SW480 (cell line): ENCODE measurements at regions not wholly inside any gene's neighbourhood (a gene's known extent, or its start where the extent isn't known, plus 50 kb on each side); places are given as distances from the start of the nearest gene placed in this dataset.

ENCODE experiments used
- DNase-seq: peaks from one replicate; pipeline ENCODE4 v3.0.0-alpha.2; 2016; ENCODE audit warnings: low spot score

- DNase-seq: no peak
Measured at GRCh38 chr16:86442703-86443102, 67.6 kb upstream of the FOXF1 start.

DNA sequence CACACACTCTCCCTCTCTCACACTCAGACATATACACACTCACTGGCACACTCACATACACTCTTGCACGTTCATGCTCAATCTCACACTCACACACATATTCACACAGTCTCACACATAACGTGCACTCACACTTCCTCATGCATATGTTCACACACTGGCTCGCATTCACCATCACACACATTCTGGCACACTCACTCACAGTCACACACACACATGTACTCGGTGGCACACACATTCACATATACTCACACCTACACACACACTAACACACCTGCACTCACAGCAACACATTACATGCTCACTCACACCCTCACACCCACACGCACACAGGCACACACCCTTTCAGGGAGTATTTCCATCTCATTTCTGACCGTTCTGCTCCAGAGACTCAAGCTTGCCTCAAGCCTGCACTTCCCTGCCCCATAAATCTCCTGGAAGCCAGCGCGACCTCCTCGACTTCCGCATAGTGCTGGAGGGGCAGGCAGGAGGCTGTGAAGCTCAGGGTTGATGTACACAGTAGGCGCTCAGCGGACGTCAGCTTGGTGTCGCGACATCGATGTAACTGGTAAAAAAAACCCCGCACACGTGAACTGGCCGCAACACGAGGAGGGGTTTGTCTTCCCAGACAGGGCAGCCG lies 66.7 kb upstream of the FOXF1 start:
- no peak for DNase-seq

DNA sequence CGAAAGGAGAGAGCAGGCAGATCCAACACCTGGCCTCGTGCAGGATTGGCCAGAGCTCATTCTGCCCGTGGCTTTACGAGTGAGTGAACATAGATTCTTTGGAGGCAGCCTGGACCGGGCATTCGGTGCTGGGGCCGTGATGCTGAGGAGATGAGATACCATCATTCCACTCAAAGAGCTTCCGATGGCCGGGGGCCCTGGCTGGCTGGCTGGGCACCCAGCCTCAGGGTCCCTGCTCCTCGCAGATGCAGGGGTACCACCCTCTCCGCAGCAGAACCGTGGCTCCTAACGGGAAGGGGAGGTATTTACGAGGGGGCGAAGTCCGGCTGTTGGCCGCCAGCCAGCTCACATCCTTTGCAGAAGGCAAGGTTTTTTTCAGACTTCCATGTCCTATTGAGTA lies 66.1 kb upstream of the FOXF1 start:
- no peak for DNase-seq

GRCh38 chr16:86444661-86445060 lies 65.7 kb upstream of the FOXF1 start:
- no peak for DNase-seq

- no peak for DNase-seq
Measured at GRCh38 chr16:86446279-86446678, 64.0 kb upstream of the FOXF1 start.

- no peak for DNase-seq
Measured at GRCh38 chr16:86447228-86447627, 63.1 kb upstream of the FOXF1 start.

GRCh38 chr16:86448306-86448890 lies 61.9 kb upstream of the FOXF1 start:
- no peak for DNase-seq

DNA sequence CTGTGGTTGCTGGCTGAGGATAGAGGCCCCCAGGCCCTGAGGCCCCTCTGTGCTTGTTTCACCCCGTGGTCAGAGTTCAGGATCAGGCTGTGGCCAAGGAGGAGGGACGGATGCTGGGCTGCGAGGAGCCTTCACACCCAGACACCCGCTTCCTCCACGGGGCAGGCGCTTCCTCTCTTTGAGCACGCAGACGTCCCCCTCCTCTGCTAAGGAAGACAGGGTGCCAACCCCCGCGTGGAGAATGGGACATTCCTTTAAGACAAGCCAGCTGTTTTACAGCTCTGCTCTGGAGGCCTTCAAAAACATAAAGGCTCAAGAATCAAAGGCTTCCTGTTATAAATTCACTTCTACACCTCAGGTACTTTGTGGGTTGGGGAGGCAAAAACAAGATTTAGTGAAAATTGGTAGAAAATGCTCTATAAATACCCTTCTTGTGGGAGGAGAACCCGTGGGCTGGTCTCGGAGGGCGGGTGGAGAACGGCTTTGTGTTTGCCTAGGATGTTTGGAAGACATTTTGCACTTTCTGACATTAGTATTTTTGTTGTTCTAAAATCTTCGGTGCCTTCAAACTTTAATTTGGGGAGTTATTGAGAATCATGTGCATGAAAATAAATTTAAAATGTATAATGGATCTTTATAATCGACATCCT lies 60.8 kb upstream of the FOXF1 start:
- DNase-seq: no peak

DNA sequence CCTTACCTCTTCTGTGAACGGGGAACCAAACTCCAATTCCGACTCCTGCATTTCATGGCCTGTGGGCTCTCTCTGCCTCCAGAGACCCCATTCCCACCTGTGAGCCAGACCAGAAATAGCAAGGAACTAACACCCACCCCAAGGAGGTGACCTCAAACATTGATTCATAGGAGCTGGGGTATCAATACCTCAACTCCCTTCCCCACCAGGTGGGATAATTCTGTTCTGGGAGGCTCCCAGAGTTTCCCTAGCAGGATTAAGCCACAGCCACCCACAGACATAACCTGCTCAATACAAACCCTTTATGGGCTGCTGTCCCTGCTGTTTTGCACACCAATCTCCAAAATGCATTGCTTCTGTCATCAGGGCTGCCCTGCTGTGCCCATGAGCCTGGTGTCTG lies 59.6 kb upstream of the FOXF1 start:
- DNase-seq: no peak

DNA sequence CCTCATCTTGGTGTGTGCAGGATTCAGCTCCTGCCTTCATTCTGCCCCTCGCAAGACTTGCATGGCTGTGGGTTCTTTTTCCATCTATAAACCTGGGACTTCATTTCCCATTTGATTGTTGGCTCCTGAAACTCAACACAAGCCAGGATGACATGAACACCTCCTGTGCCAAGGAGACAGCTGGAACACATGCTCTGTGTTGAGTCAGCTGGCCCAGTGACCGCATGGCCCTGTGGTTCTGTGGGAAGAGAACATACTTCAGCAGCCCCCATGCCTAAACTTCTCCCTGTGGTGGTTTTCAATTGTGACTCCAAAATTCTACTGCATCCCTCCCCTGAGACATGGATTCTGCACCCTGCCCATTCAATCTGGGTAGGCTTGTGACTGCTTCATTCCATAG lies 57.9 kb upstream of the FOXF1 start:
- no peak for DNase-seq

- DNase-seq: no peak
Measured at GRCh38 chr16:86455116-86455515, 55.2 kb upstream of the FOXF1 start.

DNA sequence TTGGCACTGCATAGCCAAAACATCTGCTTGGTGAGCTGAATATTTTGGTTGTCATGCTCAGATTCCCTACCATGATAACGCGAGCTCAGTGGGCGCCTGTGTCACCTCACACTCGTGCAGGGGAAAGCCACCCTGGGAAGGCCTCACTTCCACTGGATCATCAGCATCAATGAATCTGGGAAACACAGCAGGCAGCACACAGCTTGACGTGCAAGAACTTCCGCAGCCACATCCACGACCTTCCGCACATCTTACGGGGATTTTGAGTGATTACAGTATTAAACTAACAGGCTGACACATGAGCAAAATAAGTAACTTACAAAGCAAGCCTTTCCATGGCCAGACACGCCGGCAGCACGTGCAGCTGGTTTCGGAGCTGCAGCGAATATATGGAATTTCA lies 54.7 kb upstream of the FOXF1 start:
- DNase-seq: no peak

DNA sequence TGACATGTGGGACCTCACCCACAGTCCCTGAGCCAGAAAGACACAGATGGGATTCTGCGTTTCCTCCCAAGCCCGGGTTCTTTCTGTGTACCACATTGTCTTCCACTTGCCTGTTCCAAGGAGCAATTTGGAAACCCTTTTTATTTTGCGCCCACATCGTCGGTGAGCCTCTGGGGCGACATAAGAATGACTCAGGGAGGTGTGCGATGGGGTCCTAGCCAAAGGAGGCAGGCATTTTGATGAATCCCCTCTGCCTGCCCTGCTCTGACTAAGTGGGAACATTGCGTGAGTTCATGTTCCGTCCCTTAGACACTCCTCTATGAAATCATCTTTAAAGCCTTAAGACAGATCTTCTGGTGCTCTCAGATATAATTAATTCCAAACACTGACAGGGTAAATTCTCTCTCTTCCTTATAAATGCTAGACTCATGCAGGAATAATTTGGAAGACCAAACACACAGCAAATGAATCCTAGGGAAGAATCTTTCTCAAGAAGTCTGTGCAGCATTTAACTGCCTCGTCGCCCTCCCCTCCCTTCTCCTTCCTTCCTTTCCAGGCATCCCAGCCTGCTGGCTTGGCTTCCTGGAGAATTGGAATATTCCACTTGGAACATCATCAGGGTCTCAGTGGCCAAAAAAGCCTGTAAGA lies 52.7 kb upstream of the FOXF1 start:
- DNase-seq: no peak

DNA sequence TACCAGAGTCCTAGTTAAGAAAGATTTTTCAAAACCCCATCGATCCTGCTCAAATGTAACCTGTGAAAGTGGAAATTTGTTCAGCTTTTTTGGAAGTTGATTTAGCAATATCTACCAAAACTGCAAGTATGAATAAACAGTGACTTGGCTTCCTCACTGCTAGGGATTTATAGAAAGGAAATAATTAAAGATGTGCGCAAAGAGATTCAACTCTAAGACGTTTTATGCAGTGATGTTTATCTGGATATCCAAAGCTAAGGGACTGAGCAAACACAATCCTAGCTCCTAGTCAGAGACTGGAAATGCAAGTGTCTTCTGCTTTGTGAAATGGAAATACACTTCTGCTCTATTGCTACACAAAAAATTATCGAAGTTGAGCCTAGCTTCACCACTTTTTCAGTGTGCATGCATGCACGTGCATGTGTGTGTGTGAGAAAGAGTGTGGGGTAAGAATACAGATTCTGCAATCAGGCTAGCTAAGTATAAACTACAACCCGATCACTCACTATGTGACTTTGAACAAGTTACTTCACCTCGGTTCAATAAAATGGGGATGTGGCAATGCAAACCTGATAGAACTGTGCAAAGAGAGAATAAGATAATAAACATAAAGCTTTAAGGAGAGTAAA lies 52.1 kb upstream of the FOXF1 start:
- no peak for DNase-seq

- no peak for DNase-seq
Measured at GRCh38 chr16:86459266-86459665, 51.1 kb upstream of the FOXF1 start.
